ENCODE measurements at regions not wholly inside any gene's neighbourhood (a gene's known extent, or its start where the extent isn't known, plus 50 kb on each side); places are given as distances from the start of the nearest gene placed in this dataset.

DNA sequence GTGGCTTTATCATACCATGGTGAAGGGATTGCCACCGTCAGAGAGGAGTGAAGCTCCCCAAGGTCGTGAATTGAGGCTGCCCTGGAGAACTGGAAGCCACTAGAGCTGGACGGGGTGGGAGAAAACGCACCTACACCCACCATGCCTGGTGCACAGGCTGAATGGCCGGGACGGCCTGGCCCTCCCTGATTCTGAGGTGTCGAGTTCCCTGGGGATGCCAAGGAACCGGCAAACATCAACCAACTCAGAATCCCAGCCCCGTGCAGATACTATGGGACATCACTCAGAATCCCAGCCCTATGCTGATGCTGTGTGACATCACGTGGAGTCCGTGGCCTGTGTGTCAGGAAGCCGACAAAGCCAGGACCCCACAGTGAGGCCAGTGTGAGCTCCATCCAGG lies 650.0 kb downstream of the BRD1 start:
- no peak overlapping the region for H3K27ac ChIP-seq (ENCODE audit: low read depth in 2 of 2, low read length in 2 of 2)
- no peaks in the 10 kb centered on the region for H3K4me1 ChIP-seq (ENCODE audit: control insufficient read depth in 2 of 2, insufficient read depth in 2 of 2, low read length in 2 of 2)
- no peaks in the 10 kb centered on the region for H3K9me3 ChIP-seq (ENCODE audit: control insufficient read depth in 2 of 2, low read length in 2 of 2)
- no peak overlapping the region for H3K4me3 ChIP-seq (ENCODE audit: low read length in 2 of 2)
- no peaks in the 10 kb centered on the region for H3K27me3 ChIP-seq (ENCODE audit: control insufficient read depth in 2 of 2, insufficient read depth in 2 of 2, low read length in 2 of 2)
- H3K36me3 ChIP-seq (ENCODE audit: control insufficient read depth in 2 of 2, insufficient read depth in 2 of 2, low read length in 2 of 2): no peaks in the 10 kb centered on the region
- H3K9ac ChIP-seq (ENCODE audit: low read depth in 1 of 2, low read length in 2 of 2): no peak overlapping the region

DNA sequence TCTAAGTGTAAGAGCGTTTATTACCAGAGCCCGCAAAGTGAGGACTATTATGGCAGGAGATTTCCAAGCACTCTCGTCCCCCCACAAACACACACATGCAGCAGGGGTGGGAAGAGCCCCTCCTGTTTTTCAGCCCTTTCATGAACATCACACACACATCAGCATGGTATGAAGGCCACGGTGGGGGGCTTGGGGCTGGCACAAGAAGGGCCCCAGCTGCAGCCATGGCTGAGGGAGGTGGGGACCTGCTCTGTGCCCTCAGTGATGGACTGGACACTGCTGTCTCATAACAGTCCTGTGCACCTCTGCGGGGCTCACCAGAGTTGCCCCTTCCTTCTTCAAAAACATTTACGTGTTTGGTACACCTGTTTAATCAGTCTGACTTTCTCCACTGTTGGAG lies 650.7 kb downstream of the BRD1 start:
- no peaks in the 10 kb centered on the region for H3K27me3 ChIP-seq (ENCODE audit: control insufficient read depth in 2 of 2, insufficient read depth in 2 of 2, low read length in 2 of 2)
- no peaks in the 10 kb centered on the region for H3K4me1 ChIP-seq (ENCODE audit: control insufficient read depth in 2 of 2, insufficient read depth in 2 of 2, low read length in 2 of 2)
- no peak overlapping the region for H3K9ac ChIP-seq (ENCODE audit: low read depth in 1 of 2, low read length in 2 of 2)
- H3K9me3 ChIP-seq (ENCODE audit: control insufficient read depth in 2 of 2, low read length in 2 of 2): no peaks in the 10 kb centered on the region
- no peaks in the 10 kb centered on the region for H3K36me3 ChIP-seq (ENCODE audit: control insufficient read depth in 2 of 2, insufficient read depth in 2 of 2, low read length in 2 of 2)
- H3K4me3 ChIP-seq (ENCODE audit: low read length in 2 of 2): no peak overlapping the region
- H3K27ac ChIP-seq (ENCODE audit: low read depth in 2 of 2, low read length in 2 of 2): no peak overlapping the region

DNA sequence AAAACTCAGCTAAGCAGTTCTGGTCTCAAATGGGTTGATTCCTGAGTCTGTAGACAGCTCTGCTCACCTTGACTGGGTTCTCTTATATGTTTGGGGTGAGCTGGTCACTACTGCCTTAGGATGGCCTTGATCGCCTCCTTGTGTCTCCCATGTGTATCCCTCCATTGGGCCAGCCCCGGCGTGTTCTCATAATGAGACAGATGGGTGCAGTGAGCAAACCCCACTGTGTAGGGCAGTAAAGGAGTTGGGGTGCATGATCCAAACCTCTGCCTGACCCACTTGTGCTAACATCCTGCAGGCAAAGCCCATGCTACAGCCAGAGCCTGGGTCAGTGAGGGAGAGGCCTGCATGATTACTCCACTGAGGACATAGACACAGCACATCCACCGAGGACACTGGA lies 657.6 kb downstream of the BRD1 start:
- Histone ChIP-seq H3K27ac (ENCODE audit: low read depth in 2 of 2, low read length in 2 of 2) (no peak overlapping the region), H3K4me1 (ENCODE audit: control insufficient read depth in 2 of 2, insufficient read depth in 2 of 2, low read length in 2 of 2) (no peaks in the 10 kb centered on the region), H3K4me3 (ENCODE audit: low read length in 2 of 2) (no peak overlapping the region), H3K9me3 (ENCODE audit: control insufficient read depth in 2 of 2, low read length in 2 of 2) (no peaks in the 10 kb centered on the region), H3K9ac (ENCODE audit: low read depth in 1 of 2, low read length in 2 of 2) (no peak overlapping the region), H3K27me3 (ENCODE audit: control insufficient read depth in 2 of 2, insufficient read depth in 2 of 2, low read length in 2 of 2) (no peaks in the 10 kb centered on the region), H3K36me3 (ENCODE audit: control insufficient read depth in 2 of 2, insufficient read depth in 2 of 2, low read length in 2 of 2) (no peaks in the 10 kb centered on the region)

DNA sequence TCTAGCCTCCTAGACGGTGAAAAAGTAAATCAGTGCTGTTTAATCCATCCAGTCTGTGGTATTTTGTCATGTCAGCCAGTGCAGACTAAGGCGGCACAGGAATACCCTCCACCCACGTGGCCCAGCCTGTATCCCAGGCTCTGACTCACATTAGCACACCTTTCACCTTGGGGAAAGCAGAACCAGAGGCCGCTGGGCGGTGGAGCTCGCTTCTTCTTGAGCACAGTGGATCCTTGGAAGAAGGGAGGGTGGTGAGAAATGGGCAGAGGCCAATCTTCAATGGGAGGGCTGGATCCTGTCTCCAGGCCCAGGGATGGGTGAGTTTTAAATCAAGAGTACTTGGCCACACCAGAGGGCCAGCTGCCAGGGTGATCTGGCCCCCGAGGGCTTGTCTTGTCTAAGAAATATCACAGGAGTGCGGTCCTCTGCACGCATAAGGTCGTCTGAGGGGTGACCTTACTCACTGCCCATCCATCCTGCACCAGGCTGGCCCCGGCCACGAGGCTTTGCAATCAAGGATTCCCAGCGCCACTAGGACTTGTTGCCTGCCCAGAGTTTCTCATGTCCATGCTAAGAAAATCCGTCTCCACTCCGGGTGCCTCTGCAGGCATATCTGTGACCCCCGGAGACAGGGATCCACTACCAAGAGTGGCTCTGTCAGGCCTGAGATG lies 658.5 kb downstream of the BRD1 start:
- no peaks in the 10 kb centered on the region for H3K27me3 ChIP-seq (ENCODE audit: control insufficient read depth in 2 of 2, insufficient read depth in 2 of 2, low read length in 2 of 2)
- H3K4me1 ChIP-seq (ENCODE audit: control insufficient read depth in 2 of 2, insufficient read depth in 2 of 2, low read length in 2 of 2): no peaks in the 10 kb centered on the region
- H3K4me3 ChIP-seq (ENCODE audit: low read length in 2 of 2): no peak overlapping the region
- no peak overlapping the region for H3K9ac ChIP-seq (ENCODE audit: low read depth in 1 of 2, low read length in 2 of 2)
- no peak overlapping the region for H3K27ac ChIP-seq (ENCODE audit: low read depth in 2 of 2, low read length in 2 of 2)
- no peaks in the 10 kb centered on the region for H3K36me3 ChIP-seq (ENCODE audit: control insufficient read depth in 2 of 2, insufficient read depth in 2 of 2, low read length in 2 of 2)
- H3K9me3 ChIP-seq (ENCODE audit: control insufficient read depth in 2 of 2, low read length in 2 of 2): no peaks in the 10 kb centered on the region

DNA sequence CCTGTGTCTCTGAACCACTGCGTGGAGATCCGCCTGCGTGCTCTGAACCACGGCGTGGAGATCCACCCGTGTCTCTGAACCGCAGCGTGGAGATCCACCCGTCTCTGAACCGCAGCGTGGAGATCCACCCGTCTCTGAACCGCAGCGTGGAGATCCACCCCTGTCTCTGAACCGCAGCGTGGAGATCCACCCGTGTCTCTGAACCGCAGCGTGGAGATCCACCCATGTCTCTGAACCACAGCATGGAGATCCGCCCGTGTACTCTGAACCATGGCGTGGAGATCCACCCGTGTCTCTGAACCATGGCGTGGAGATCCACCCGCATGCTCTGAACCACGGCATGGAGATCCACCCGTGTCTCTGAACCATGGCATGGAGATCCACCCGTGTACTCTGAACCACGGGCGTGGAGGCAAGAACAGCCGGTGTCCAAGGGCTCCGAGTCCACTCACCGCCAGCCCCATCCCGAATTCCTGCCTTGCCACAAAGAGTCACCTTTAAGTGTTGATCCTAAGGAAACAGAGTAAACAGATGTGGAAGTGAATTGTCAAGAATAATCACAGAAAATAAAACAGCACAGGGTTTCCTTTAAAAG lies 659.4 kb downstream of the BRD1 start:
- H3K36me3 ChIP-seq (ENCODE audit: control insufficient read depth in 2 of 2, insufficient read depth in 2 of 2, low read length in 2 of 2): no peaks in the 10 kb centered on the region
- H3K27ac ChIP-seq (ENCODE audit: low read depth in 2 of 2, low read length in 2 of 2): no peak overlapping the region
- no peaks in the 10 kb centered on the region for H3K4me1 ChIP-seq (ENCODE audit: control insufficient read depth in 2 of 2, insufficient read depth in 2 of 2, low read length in 2 of 2)
- H3K9me3 ChIP-seq (ENCODE audit: control insufficient read depth in 2 of 2, low read length in 2 of 2): no peaks in the 10 kb centered on the region
- H3K9ac ChIP-seq (ENCODE audit: low read depth in 1 of 2, low read length in 2 of 2): no peak overlapping the region
- no peak overlapping the region for H3K4me3 ChIP-seq (ENCODE audit: low read length in 2 of 2)
- H3K27me3 ChIP-seq (ENCODE audit: control insufficient read depth in 2 of 2, insufficient read depth in 2 of 2, low read length in 2 of 2): no peaks in the 10 kb centered on the region

DNA sequence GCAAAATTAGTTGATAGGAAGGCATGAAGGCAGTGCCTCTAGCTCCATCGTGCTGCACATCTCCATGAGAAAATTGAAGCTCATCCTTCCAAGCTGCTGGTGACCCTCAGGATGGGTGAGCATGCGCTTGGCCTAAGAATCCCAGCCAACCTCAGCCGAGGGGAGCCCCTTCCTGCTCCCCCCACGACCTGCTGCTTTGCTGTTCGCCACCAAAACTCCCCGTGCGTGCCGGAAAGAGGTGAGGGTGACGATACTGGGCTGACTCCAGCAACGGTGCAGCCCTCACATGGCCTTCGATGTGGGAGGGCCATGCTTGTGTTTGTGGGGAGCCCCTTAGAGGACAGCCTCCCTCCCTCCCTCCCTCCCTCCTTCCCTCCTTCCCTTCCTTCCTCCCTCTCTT lies 660.9 kb downstream of the BRD1 start:
- no peaks in the 10 kb centered on the region for H3K27me3 ChIP-seq (ENCODE audit: control insufficient read depth in 2 of 2, insufficient read depth in 2 of 2, low read length in 2 of 2)
- H3K36me3 ChIP-seq (ENCODE audit: control insufficient read depth in 2 of 2, insufficient read depth in 2 of 2, low read length in 2 of 2): no peaks in the 10 kb centered on the region
- no peak overlapping the region for H3K27ac ChIP-seq (ENCODE audit: low read depth in 2 of 2, low read length in 2 of 2)
- no peak overlapping the region for H3K9ac ChIP-seq (ENCODE audit: low read depth in 1 of 2, low read length in 2 of 2)
- no peaks in the 10 kb centered on the region for H3K4me1 ChIP-seq (ENCODE audit: control insufficient read depth in 2 of 2, insufficient read depth in 2 of 2, low read length in 2 of 2)
- H3K4me3 ChIP-seq (ENCODE audit: low read length in 2 of 2): no peak overlapping the region
- no peaks in the 10 kb centered on the region for H3K9me3 ChIP-seq (ENCODE audit: control insufficient read depth in 2 of 2, low read length in 2 of 2)

DNA sequence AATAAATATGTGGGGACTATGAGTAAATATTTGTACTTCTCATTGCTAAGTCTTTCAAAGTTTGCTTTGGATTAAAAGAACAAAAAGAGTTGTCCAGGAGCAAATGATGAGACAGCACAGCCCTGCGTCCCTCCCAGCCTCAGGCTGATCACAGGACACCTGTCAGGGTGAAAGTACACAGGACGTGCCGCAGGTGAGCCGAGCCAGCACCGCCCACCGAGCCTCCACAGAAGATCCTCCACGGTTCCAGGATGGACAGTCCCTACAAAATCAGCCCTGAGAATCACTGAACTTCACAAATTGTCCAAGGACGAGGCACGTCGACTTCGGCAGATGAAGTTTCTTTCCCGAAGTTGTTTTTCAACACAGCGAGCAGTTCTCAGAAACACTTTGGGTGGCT lies 661.5 kb downstream of the BRD1 start:
- Histone ChIP-seq H3K27ac (ENCODE audit: low read depth in 2 of 2, low read length in 2 of 2) (no peak overlapping the region), H3K9ac (ENCODE audit: low read depth in 1 of 2, low read length in 2 of 2) (no peak overlapping the region), H3K27me3 (ENCODE audit: control insufficient read depth in 2 of 2, insufficient read depth in 2 of 2, low read length in 2 of 2) (no peaks in the 10 kb centered on the region), H3K4me1 (ENCODE audit: control insufficient read depth in 2 of 2, insufficient read depth in 2 of 2, low read length in 2 of 2) (no peaks in the 10 kb centered on the region), H3K9me3 (ENCODE audit: control insufficient read depth in 2 of 2, low read length in 2 of 2) (no peaks in the 10 kb centered on the region), H3K4me3 (ENCODE audit: low read length in 2 of 2) (no peak overlapping the region), H3K36me3 (ENCODE audit: control insufficient read depth in 2 of 2, insufficient read depth in 2 of 2, low read length in 2 of 2) (no peaks in the 10 kb centered on the region)

DNA sequence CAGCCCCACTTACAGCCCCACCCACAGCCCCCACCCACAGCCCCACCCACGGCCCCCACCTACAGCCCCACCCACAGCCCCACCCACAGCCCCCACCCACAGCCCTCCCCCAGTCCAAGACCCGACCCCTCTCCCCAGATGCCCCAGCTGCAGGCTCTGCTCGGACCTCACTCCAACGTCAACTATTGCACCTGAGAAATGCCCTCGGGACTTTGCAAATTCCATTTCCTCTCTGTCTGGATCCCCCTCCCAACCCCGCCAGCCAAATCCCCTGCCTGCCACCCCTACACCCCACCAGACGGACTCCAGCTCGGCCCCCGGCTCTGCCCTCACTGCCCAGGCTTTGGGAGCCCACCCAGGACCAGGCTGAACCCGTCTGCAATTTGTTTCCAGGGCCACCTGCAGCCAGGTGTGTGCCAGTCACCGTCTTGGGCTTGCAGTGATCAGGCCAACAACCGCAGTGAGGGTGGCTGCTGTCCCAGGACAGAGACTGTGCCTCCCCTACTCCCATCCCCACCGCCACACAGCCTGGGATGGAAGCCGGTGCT lies 662.8 kb downstream of the BRD1 start:
- Histone ChIP-seq H3K9me3 (ENCODE audit: control insufficient read depth in 2 of 2, low read length in 2 of 2) (no peaks in the 10 kb centered on the region), H3K27ac (ENCODE audit: low read depth in 2 of 2, low read length in 2 of 2) (no peak overlapping the region), H3K4me1 (ENCODE audit: control insufficient read depth in 2 of 2, insufficient read depth in 2 of 2, low read length in 2 of 2) (no peaks in the 10 kb centered on the region), H3K4me3 (ENCODE audit: low read length in 2 of 2) (no peak overlapping the region), H3K36me3 (ENCODE audit: control insufficient read depth in 2 of 2, insufficient read depth in 2 of 2, low read length in 2 of 2) (no peaks in the 10 kb centered on the region), H3K27me3 (ENCODE audit: control insufficient read depth in 2 of 2, insufficient read depth in 2 of 2, low read length in 2 of 2) (no peaks in the 10 kb centered on the region), H3K9ac (ENCODE audit: low read depth in 1 of 2, low read length in 2 of 2) (no peak overlapping the region)

DNA sequence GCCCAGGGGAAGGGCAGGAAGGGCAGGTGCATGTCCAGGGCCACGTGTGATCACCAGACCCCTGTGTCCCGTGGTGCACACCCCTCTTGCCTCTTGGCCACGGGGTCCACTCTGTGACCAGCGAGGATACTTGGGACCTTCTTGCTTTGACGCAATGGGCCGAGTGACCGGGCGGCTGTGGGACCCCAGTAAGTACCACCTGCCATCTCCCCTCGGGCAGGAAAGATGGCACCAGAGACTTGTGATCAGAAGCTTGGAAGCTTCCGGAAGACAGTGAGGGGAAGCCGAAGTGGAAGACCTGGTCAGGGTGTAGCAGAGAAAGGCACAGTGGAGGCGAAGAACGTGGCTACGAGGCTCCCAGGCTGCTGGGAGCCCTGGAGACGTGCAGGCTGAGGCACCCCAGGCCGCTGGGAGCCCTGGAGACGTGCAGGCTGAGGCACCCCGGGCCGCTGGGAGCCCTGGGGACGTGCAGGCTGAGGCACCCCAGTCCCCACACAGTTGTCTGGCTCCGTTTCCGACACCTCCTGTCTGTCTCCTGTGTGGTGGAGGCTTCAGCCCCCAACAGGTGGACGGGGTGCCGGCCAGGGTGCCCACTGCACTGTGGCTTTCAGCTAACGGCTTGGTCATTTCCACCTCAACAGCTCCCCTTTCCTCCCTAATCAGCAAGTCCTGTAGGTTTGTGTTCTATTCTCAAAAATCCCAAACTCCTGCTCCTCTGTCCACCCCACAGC lies 663.5 kb downstream of the BRD1 start:
- H3K9ac ChIP-seq (ENCODE audit: low read depth in 1 of 2, low read length in 2 of 2): no peak overlapping the region
- H3K36me3 ChIP-seq (ENCODE audit: control insufficient read depth in 2 of 2, insufficient read depth in 2 of 2, low read length in 2 of 2): no peaks in the 10 kb centered on the region
- H3K9me3 ChIP-seq (ENCODE audit: control insufficient read depth in 2 of 2, low read length in 2 of 2): no peaks in the 10 kb centered on the region
- H3K4me3 ChIP-seq (ENCODE audit: low read length in 2 of 2): no peak overlapping the region
- H3K27ac ChIP-seq (ENCODE audit: low read depth in 2 of 2, low read length in 2 of 2): no peak overlapping the region
- H3K4me1 ChIP-seq (ENCODE audit: control insufficient read depth in 2 of 2, insufficient read depth in 2 of 2, low read length in 2 of 2): no peaks in the 10 kb centered on the region
- H3K27me3 ChIP-seq (ENCODE audit: control insufficient read depth in 2 of 2, insufficient read depth in 2 of 2, low read length in 2 of 2): no peaks in the 10 kb centered on the region

DNA sequence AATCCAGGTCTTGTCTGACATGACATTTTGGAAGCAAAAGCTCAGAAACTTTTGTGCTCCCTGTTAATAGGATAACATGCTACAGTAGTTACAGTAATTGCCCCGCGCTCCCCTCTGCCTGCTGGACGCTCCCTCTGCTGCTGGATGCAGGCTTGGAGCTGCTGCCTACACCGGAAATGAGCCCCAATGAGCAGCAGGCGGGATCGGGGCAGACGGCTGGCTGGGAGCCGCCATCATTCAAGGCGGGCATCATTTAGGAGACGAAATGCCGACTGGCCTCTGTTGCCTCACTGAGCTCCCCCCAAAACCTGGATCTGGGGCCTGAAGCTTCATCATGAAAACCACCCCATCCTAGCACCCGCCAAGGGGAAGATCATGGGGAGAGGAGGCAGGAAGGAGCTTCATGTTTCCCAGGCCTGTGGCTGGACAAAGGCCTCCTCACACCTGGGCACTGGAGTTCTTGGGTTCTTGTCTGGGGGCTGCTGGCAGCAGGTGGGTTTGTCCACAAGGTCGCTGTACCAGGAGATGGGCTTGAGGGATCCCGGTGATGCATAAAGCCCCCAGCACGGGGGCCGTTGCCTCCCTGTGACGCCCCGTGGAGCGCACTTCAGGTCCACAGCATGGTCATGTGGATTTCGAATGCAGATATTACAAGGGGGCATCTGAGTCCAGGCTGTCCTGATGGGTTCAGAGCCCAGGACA lies 664.3 kb downstream of the BRD1 start:
- Histone ChIP-seq H3K4me1 (ENCODE audit: control insufficient read depth in 2 of 2, insufficient read depth in 2 of 2, low read length in 2 of 2) (no peaks in the 10 kb centered on the region), H3K36me3 (ENCODE audit: control insufficient read depth in 2 of 2, insufficient read depth in 2 of 2, low read length in 2 of 2) (no peaks in the 10 kb centered on the region), H3K27me3 (ENCODE audit: control insufficient read depth in 2 of 2, insufficient read depth in 2 of 2, low read length in 2 of 2) (no peaks in the 10 kb centered on the region), H3K4me3 (ENCODE audit: low read length in 2 of 2) (no peak overlapping the region), H3K9ac (ENCODE audit: low read depth in 1 of 2, low read length in 2 of 2) (no peak overlapping the region), H3K27ac (ENCODE audit: low read depth in 2 of 2, low read length in 2 of 2) (no peak overlapping the region), H3K9me3 (ENCODE audit: control insufficient read depth in 2 of 2, low read length in 2 of 2) (no peaks in the 10 kb centered on the region)
